AG20443 (cell line): ENCODE measurements at regions not wholly inside any gene's neighbourhood (a gene's known extent, or its start where the extent isn't known, plus 50 kb on each side); places are given as distances from the start of the nearest gene placed in this dataset.
A peak's percentile ranks its signal among the peaks of the same experiment; 100 is the strongest.
"Not testable (repeated sequence)": the region's sequence is repeated elsewhere in the genome, so short reads cannot be mapped to it uniquely, and the experiment has no call there.

Experiments used
- DNase-seq: peaks from one replicate; pipeline ENCODE4 v3.0.0; 2012; ENCODE audit warnings: low spot score, mixed read lengths

DNA sequence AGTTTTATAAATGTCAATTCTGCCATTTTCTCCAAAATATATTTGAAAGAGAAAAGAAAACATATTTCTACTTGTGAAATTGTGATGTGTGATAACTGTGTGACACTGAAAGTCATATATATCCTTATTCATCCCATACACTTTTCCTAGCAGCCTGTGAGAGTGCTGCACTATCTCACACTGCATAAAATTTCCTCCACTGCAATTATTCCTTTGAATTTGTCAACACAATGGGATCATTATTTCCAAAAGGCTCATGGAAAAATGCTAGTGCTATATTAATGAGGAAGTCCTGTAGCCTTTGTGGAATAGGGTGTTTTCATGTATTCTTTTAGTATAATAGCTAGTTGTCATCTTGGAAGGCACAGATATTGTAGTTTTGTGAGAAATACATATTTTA lies 504.1 kb downstream of the RPL10L start:
- DNase-seq: no peak

DNA sequence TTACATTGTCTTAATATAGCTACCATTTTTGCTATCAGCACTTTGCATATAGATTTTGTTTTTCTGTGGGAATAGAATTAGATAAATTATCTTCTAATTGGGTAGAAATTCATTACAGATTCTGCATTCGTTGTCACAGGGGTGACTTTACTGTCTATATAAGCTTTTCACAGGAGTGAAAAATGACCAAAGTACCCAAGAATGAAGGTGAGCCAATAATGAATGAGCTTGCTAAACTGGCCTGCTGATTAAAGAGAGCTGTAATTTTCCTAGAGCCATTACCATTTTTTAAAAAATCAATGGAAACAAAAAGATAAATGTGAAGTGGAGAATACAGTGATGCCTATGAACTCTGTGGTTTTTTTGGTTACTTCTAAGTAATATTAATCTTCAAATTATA lies 504.6 kb downstream of the RPL10L start:
- no peak for DNase-seq

DNA sequence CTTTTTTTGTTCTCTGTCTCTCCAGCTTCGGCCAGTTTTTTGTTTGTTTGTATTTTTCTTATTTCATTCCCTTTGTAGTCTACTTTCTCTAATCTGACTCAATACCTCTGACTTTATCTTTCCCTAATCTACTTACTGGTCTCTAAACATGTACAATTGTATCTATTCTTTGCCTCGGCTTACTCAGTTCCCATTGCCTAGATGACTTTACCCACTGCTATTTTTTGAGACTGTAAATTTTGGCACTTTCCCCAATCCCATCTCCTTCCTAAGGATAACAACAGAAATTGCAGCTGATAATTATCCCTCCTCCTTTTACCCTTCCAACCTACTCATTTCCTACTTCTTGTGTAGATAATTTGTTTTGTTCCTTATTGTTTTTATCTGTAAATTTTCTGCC lies 511.1 kb downstream of the RPL10L start:
- DNase-seq: no peak

DNA sequence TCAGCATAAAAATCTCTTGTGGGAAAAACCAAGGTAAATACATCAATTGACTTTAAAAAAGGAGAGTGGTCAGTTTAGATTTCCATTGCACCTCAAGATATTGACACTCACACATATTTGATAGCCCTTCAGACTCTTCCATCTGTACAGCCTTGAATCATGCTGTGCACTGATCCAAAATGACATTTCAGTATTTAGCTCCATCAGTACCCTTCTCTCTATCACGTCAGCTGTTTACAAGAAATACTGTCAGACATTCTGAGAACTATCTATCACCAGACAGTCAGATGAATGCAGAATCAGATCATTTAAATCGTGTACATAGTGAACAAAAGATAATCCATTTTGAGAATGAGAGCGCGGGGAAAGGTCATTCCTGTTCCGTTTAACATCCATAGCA lies 511.9 kb downstream of the RPL10L start:
- no peak for DNase-seq

DNA sequence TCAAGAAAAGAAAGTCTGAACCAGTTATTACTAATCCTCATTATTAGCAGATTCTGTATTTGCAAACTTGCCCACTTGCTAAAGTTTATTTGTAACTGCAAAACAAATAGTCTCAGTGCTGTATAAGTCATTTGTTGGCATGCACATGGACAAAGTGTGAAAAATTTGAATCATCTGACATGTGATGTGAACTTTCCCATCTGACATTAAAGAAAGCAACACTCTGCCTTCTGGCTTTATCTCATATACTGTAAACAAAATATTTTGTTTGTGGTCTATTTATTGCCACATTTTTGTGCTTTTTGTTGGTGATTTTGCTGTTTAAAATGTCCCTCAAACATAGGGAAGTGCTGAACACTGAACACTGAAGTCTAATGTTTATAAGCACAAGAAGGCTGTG lies 513.8 kb downstream of the RPL10L start:
- DNase-seq: no peak

- no peak for DNase-seq
Observed at GRCh38 chr14:46136456-46136855, 515.1 kb downstream of the RPL10L start.

- no peak for DNase-seq
Observed at GRCh38 chr14:46108228-46108627, 543.4 kb downstream of the RPL10L start.

- not testable (repeated sequence) for DNase-seq
Observed at GRCh38 chr14:46100901-46101300, 550.7 kb downstream of the RPL10L start.

DNA sequence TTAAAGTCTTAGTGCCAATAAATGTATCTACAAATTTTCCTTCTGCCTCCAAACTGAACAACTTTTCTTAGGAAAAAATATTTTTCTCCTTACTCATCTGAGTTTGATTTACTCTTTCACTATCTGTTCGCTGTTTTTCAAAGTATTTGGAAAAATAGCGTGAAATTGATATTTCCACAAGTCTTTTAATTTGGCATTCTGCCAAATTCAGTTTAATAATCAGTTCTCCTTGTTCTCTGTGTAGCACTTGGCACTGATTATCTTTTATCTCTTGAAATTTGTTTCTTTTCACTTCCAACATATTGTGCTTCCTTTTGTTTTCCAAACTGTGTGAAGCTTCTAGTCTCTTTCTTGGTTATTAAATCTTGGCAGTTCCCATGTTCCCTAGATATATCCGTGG lies 559.8 kb downstream of the RPL10L start:
- no peak for DNase-seq

DNA sequence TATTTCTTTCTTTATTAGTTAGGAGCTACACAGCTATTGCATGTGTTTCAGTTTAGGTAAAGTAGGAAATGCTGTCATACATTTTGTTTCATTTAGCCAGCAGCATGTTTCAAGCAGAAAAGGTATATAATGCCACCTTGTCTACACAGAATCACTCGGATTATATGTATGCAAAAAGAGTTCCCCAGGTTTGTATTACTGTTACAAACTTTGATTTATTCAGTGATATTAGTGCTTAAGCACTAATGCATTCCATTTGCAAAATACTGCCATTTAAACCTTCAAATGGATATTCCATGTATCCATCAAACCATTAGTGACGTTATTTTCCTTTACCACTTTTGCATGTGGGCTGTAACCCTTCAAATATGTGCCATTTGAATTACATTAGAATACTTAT lies 564.0 kb downstream of the RPL10L start:
- DNase-seq: no peak

GRCh38 chr14:46074061-46074460 lies 577.5 kb downstream of the RPL10L start:
- DNase-seq: no peak

GRCh38 chr14:46063872-46064271 lies 587.7 kb downstream of the RPL10L start:
- DNase-seq: no peak

GRCh38 chr14:46058964-46059563 lies 592.5 kb downstream of the RPL10L start:
- no peak for DNase-seq

DNA sequence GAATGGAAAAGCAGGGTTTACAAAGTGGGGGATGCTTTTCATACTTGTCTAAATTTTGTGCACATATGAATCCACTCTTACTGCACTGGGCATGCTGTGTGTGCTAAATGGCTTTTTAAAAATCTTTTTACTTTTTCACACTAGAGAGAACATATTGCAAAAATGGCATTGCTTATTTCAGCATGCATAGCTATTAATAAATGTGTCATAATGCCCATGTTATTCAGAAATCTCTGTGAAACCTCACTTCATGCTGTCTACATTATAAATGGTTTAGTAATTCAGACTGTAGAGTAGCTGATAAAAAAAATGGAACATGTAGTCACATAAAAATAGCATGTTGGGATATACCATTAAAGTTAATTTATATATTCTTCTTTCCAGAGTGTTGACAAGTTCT lies 593.8 kb downstream of the RPL10L start:
- DNase-seq: no peak

DNA sequence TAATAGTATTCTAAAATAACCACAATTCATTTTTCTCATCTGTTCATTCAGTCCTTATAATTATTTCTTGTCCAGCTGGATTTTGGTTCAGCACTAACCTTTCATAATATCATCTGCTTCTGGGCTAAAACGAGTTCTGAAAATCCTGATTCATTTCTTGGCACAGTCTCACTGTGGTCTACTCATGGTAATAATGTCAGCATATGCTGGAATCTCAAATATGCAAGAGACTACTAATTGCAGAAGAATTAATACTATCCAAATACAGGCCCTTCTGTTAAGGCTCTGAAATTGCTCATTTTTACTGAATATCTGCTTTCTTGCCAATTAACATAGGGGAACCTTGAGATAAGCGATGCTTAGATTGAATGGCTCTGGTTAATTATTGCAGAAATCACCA lies 597.1 kb downstream of the RPL10L start:
- peak; percentile 6 for DNase-seq

DNA sequence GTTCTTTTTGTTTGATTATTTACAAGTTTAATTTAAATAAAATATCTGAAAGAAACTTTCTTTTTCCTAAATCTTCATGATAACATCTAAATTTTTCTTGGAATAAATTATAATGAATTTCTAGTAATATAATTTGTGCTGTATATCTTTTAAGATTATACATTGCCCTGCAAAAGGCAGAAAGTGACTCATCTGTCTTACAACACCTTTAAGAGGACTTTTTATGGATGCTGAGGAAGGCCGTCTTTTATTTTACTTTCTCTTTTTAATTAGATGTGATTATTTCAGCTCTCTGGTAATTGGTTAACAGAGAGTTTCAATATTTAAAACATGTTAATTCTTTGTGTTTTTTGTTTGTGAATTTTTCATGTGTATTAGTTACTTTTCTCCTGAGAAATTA lies 598.4 kb downstream of the RPL10L start:
- DNase-seq: no peak

- no peak for DNase-seq
Observed at GRCh38 chr14:46051796-46052195, 599.8 kb downstream of the RPL10L start.

GRCh38 chr14:46048127-46048526 lies 603.5 kb downstream of the RPL10L start:
- DNase-seq: peak; percentile 5

DNA sequence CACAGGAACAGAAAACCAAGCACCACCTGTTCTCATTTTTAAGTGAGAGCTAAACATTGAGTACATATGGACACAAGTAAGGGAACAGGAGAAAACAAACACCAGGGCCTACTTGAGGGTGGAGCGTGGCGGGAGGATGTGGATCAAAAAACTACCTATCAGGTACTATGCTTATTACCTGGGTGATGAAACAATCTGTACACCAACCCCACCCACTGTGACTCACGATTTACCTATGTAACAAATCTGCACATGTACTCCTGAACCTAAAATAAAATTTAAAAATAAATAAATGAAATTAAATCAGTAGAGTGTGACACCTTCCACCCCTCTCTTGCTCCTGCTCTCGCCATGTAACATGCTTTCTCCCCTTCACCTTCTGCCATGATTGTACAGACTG lies 615.5 kb downstream of the RPL10L start:
- no peak for DNase-seq

- no peak for DNase-seq
Observed at GRCh38 chr14:46034305-46034704, 617.3 kb downstream of the RPL10L start.

GRCh38 chr14:46018846-46019420 lies 632.6 kb downstream of the RPL10L start:
- no peak for DNase-seq

DNA sequence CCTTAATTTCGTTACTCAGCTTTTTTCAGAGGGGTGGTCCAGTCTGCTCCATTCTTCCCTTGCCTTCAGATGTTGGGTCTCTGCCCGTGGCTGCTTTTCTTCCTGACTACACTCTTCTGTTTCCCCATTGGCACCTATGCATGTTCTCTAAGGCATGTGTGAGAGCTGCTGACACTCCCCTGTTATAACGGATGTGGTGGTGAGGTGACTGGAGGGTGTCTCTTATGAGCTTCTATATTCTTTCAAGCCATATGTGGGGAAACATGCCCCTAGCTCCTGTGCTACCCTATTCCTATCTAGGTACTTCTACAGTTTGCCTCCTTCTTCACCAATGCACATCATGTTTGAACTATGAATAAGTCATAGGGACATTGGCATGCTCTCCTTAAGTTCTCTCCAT lies 643.2 kb downstream of the RPL10L start:
- no peak for DNase-seq

DNA sequence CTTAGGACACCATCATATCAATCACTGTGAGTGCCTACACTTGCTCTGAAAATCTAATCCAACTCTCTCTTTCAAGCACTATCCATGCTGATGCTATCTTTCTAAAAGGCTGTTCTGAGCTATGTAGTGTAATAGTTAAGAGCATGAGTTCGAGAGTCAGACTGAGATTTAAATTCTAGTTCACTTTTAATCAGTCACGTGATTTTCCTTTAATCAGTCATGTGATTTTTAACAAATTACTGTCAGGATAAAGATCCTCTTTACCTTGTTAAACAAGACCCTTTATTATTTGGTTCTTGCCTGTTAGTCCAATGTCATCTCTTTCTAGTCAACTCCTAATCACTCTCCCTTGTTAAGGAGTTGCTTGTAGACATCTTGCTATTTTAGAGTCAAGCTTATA lies 653.0 kb downstream of the RPL10L start:
- no peak for DNase-seq

DNA sequence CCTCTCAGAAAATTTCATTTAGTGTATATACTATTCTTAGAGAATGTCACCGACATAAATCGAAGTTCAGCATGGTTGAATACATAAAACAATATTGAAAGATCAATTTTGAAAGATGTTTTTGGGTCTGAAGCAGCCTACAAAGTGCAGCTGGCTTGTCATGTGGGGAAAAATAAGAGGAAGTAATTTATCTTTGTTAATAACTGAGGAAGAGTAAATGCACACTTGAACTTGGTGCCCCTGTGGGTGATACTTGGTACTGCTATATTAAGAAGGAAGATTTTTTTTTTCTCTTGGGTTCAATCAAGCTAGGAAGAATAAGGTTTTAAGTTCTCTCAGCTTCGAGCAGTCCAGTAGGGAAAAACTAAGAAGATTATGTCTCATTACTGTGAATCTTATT lies 661.3 kb downstream of the RPL10L start:
- DNase-seq: no peak
